Astrocyte (in vitro differentiated cells and primary cell): ENCODE measurements at regions not wholly inside any gene's neighbourhood (a gene's known extent, or its start where the extent isn't known, plus 50 kb on each side); places are given as distances from the start of the nearest gene placed in this dataset.

Source experiments
- EZH2 ChIP-seq: IDR thresholded peaks from 2 replicates; pipeline ENCODE4 v1.6.1; 2012; ENCODE audit warnings: mild to moderate bottlenecking, low read length, inconsistent platforms; ENCODE audit not compliant: insufficient read depth
- TF ChIP-seq, protein P1 (sequence below): IDR thresholded peaks from 2 replicates; pipeline ENCODE4 v1.5.1; 2011; ENCODE audit warnings: low read depth, mild to moderate bottlenecking, inconsistent platforms, low read length, moderate library complexity; ENCODE audit not compliant: insufficient read depth

DNA sequence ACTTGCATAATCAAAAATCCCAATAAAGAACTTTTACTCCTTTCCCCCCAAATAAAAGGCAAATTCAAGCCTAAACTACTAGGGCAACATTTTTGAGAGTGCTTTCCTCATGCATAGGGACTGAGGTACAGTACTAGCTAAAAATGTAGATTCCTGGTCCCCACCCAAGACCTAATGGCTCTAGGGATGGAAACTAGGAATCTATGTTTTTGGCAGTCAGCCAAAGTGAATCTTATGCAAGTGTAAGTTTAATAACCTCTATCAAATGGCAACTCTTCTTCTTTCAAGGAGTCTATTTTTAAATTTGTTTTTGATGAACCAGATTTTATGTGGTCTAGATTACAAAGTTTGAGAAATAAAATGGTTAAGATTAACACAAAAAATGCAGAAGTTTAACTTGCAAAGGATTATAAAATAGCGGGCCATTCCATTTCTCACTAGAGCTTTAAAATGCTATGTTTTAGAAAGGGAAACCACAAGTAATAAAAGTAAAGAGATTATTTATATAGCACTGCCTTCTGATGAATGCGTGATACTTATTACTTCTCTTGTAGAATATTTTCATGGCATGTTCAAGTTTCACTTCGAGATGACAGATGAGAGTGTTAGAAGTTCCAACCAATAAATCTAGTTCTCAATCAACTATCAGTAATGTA lies 70.4 kb upstream of the MDFIC start:
- TF ChIP-seq, protein P1, sequence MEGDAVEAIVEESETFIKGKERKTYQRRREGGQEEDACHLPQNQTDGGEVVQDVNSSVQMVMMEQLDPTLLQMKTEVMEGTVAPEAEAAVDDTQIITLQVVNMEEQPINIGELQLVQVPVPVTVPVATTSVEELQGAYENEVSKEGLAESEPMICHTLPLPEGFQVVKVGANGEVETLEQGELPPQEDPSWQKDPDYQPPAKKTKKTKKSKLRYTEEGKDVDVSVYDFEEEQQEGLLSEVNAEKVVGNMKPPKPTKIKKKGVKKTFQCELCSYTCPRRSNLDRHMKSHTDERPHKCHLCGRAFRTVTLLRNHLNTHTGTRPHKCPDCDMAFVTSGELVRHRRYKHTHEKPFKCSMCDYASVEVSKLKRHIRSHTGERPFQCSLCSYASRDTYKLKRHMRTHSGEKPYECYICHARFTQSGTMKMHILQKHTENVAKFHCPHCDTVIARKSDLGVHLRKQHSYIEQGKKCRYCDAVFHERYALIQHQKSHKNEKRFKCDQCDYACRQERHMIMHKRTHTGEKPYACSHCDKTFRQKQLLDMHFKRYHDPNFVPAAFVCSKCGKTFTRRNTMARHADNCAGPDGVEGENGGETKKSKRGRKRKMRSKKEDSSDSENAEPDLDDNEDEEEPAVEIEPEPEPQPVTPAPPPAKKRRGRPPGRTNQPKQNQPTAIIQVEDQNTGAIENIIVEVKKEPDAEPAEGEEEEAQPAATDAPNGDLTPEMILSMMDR, result no peak
- no peak for TF ChIP-seq EZH2
